ENCODE measurements at regions not wholly inside any gene's neighbourhood (a gene's known extent, or its start where the extent isn't known, plus 50 kb on each side); places are given as distances from the start of the nearest gene placed in this dataset.
A peak's percentile ranks its signal among the peaks of the same experiment; 100 is the strongest.

DNA sequence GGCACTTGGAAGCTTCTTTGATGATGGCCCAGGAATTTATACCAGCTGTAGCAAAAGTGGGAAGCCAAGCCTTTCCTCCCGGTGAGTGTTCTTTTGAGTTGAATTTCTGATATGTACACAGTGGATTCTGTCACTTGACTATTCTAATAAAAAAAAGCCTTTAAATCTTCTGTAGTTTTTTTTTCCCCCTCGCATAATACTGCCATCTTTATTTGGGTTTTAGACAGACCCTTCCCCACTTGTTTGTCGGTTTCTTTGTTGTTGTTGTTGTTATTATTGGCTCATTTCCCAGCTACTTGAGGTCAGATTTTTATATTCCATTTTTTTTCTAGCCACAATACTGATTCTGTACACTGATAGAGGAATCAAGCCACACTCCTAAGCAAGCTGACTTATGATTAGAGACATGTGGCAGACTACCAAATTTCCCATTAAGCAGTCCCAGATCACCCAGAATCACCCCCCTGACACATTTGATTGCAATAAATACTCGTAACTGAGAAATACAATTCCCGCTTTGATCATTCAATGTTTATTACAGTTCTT is 122.4 kb upstream of the IL12A start (continued):
- TF ChIP-seq MEIS1 (CRISPR knock-in tag; IDR thresholded peaks at IDR 0.05; ENCODE audit: borderline replicate concordance), result no peak
- TF ChIP-seq ZNF768 (tag by site-specific recombination; IDR thresholded peaks at IDR 0.05), result no peak
- peak; percentile 67; the same call in 1 of the 2 replicates for TF ChIP-seq BCL11A (tag by site-specific recombination; IDR thresholded peaks at IDR 0.05; ENCODE audit: low read depth)
- TF ChIP-seq SALL2 (tag by site-specific recombination; IDR thresholded peaks at IDR 0.05; ENCODE audit: borderline replicate concordance), result no peak
- no peak for TF ChIP-seq ZNF133 (tag by site-specific recombination; IDR thresholded peaks at IDR 0.05)
- TF ChIP-seq SP2 (tag by site-specific recombination; IDR thresholded peaks at IDR 0.05), result no peak
- peak; percentile 62; the same call in 1 of the 2 replicates for TF ChIP-seq ZEB2 (tag by site-specific recombination; IDR thresholded peaks at IDR 0.05)
- no peak for TF ChIP-seq ZNF37A (tag by site-specific recombination; IDR thresholded peaks at IDR 0.05)
- TF ChIP-seq ZNF558 (tag by site-specific recombination; IDR thresholded peaks at IDR 0.05), result 0 out of 2 replicates have a peak, but pooled peaks have one; percentile 62
- TF ChIP-seq MZF1 (tag by site-specific recombination; IDR thresholded peaks at IDR 0.05; ENCODE audit: borderline replicate concordance), result no peak
- TF ChIP-seq GFI1B (tag by site-specific recombination; IDR thresholded peaks at IDR 0.05), result peak; percentile 88
- TF ChIP-seq ZNF549 (tag by site-specific recombination; IDR thresholded peaks at IDR 0.05), result no peak
- no peak for TF ChIP-seq ZNF175 (tag by site-specific recombination; IDR thresholded peaks at IDR 0.05)
- no peak for TF ChIP-seq ZNF776 (tag by site-specific recombination; IDR thresholded peaks at IDR 0.05; ENCODE audit: borderline replicate concordance)
- no peak for TF ChIP-seq ZNF16 (tag by site-specific recombination; IDR thresholded peaks at IDR 0.05; ENCODE audit: low read depth)
- TF ChIP-seq, protein P1, sequence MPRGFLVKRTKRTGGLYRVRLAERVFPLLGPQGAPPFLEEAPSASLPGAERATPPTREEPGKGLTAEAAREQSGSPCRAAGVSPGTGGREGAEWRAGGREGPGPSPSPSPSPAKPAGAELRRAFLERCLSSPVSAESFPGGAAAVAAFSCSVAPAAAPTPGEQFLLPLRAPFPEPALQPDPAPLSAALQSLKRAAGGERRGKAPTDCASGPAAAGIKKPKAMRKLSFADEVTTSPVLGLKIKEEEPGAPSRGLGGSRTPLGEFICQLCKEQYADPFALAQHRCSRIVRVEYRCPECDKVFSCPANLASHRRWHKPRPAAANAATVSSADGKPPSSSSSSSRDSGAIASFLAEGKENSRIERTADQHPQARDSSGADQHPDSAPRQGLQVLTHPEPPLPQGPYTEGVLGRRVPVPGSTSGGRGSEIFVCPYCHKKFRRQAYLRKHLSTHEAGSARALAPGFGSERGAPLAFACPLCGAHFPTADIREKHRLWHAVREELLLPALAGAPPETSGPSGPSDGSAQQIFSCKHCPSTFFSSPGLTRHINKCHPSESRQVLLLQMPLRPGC (tag by site-specific recombination; IDR thresholded peaks at IDR 0.05), result peak; percentile 22; the same call in 1 of the 2 replicates
- TF ChIP-seq ZNF600 (tag by site-specific recombination; IDR thresholded peaks at IDR 0.05), result 0 out of 2 replicates have a peak, but pooled peaks have one; percentile 26
- TF ChIP-seq, protein P2, sequence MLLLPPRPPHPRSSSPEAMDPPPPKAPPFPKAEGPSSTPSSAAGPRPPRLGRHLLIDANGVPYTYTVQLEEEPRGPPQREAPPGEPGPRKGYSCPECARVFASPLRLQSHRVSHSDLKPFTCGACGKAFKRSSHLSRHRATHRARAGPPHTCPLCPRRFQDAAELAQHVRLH (tag by site-specific recombination; IDR thresholded peaks at IDR 0.05), result peak; percentile 67; the same call in 1 of the 2 replicates
- TF ChIP-seq, protein P3, sequence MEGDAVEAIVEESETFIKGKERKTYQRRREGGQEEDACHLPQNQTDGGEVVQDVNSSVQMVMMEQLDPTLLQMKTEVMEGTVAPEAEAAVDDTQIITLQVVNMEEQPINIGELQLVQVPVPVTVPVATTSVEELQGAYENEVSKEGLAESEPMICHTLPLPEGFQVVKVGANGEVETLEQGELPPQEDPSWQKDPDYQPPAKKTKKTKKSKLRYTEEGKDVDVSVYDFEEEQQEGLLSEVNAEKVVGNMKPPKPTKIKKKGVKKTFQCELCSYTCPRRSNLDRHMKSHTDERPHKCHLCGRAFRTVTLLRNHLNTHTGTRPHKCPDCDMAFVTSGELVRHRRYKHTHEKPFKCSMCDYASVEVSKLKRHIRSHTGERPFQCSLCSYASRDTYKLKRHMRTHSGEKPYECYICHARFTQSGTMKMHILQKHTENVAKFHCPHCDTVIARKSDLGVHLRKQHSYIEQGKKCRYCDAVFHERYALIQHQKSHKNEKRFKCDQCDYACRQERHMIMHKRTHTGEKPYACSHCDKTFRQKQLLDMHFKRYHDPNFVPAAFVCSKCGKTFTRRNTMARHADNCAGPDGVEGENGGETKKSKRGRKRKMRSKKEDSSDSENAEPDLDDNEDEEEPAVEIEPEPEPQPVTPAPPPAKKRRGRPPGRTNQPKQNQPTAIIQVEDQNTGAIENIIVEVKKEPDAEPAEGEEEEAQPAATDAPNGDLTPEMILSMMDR (tag by site-specific recombination; IDR thresholded peaks at IDR 0.05), result no peak
- TF ChIP-seq ZNF843 (tag by site-specific recombination; IDR thresholded peaks at IDR 0.05), result peak; percentile 90
- TF ChIP-seq ZNF560 (tag by site-specific recombination; IDR thresholded peaks at IDR 0.05; ENCODE audit: borderline replicate concordance), result no peak
- TF ChIP-seq ZSCAN23 (tag by site-specific recombination; IDR thresholded peaks at IDR 0.05), result 0 out of 2 replicates have a peak, but pooled peaks have one; percentile 13
- TF ChIP-seq SP3 (tag by site-specific recombination; IDR thresholded peaks at IDR 0.05), result 0 out of 2 replicates have a peak, but pooled peaks have one; percentile 10
- no peak for TF ChIP-seq ZNF610 (tag by site-specific recombination; IDR thresholded peaks at IDR 0.05; ENCODE audit: borderline replicate concordance)
- no peak for TF ChIP-seq ZNF341 (tag by site-specific recombination; IDR thresholded peaks at IDR 0.05; ENCODE audit: low read depth)
- TF ChIP-seq OVOL3 (tag by site-specific recombination; IDR thresholded peaks at IDR 0.05), result peak; percentile 43; the same call in 1 of the 2 replicates
- TF ChIP-seq YY2 (tag by site-specific recombination; IDR thresholded peaks at IDR 0.05), result no peak
- TF ChIP-seq GLIS1 (tag by site-specific recombination; IDR thresholded peaks at IDR 0.05), result peak; percentile 71
- TF ChIP-seq ZNF19 (tag by site-specific recombination; IDR thresholded peaks at IDR 0.05; ENCODE audit: low read depth), result 0 out of 2 replicates have a peak, but pooled peaks have one; percentile 8
- TF ChIP-seq, protein P4, sequence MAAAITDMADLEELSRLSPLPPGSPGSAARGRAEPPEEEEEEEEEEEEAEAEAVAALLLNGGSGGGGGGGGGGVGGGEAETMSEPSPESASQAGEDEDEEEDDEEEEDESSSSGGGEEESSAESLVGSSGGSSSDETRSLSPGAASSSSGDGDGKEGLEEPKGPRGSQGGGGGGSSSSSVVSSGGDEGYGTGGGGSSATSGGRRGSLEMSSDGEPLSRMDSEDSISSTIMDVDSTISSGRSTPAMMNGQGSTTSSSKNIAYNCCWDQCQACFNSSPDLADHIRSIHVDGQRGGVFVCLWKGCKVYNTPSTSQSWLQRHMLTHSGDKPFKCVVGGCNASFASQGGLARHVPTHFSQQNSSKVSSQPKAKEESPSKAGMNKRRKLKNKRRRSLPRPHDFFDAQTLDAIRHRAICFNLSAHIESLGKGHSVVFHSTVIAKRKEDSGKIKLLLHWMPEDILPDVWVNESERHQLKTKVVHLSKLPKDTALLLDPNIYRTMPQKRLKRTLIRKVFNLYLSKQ (tag by site-specific recombination; IDR thresholded peaks at IDR 0.05; ENCODE audit: borderline replicate concordance), result no peak
- no peak for TF ChIP-seq ZNF76 (tag by site-specific recombination; IDR thresholded peaks at IDR 0.05; ENCODE audit: borderline replicate concordance, low read depth)
- TF ChIP-seq, protein P5, sequence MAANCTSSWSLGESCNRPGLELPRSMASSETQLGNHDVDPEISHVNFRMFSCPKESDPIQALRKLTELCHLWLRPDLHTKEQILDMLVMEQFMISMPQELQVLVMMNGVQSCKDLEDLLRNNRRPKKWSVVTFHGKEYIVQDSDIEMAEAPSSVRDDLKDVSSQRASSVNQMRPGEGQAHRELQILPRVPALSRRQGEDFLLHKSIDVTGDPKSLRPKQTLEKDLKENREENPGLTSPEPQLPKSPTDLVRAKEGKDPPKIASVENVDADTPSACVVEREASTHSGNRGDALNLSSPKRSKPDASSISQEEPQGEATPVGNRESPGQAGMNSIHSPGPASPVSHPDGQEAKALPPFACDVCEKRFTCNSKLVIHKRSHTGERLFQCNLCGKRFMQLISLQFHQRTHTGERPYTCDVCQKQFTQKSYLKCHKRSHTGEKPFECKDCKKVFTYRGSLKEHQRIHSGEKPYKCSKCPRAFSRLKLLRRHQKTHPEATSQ (tag by site-specific recombination; IDR thresholded peaks at IDR 0.05), result no peak
- TF ChIP-seq ZNF416 (tag by site-specific recombination; IDR thresholded peaks at IDR 0.05), result no peak
- no peak for TF ChIP-seq KLF1 (tag by site-specific recombination; IDR thresholded peaks at IDR 0.05)

Measured in HEK293 (cell line).